ENCODE measurements at regions not wholly inside any gene's neighbourhood (a gene's known extent, or its start where the extent isn't known, plus 50 kb on each side); places are given as distances from the start of the nearest gene placed in this dataset.

- Mint-ChIP-seq H3K36me3 (ENCODE audit: low read depth) (no peaks in the 10 kb centered on the region), H3K4me3 (no peak overlapping the region), H3K9me3 (no peaks in the 10 kb centered on the region), H3K4me1 (ENCODE audit: low read depth) (no peaks in the 10 kb centered on the region), H3K27ac (no peak overlapping the region), H3K27me3 (ENCODE audit: low read depth) (peaks cover 34% of the 10 kb centered on the region)
- no peak for DNase-seq (ENCODE audit: low spot score)
These were observed 240.8 kb downstream of the SNX10 start for GRCh38 chr7:26532471-26532870.

- H3K36me3 Mint-ChIP-seq (ENCODE audit: low read depth): no peaks in the 10 kb centered on the region
- no peak for DNase-seq (ENCODE audit: low spot score)
- H3K9me3 Mint-ChIP-seq: no peaks in the 10 kb centered on the region
- no peaks in the 10 kb centered on the region for H3K4me1 Mint-ChIP-seq (ENCODE audit: low read depth)
- no peak overlapping the region for H3K27ac Mint-ChIP-seq
- no peak overlapping the region for H3K4me3 Mint-ChIP-seq
- peaks cover 40% of the 10 kb centered on the region for H3K27me3 Mint-ChIP-seq (ENCODE audit: low read depth)
These were observed 241.6 kb downstream of the SNX10 start for GRCh38 chr7:26533217-26533616.

DNA sequence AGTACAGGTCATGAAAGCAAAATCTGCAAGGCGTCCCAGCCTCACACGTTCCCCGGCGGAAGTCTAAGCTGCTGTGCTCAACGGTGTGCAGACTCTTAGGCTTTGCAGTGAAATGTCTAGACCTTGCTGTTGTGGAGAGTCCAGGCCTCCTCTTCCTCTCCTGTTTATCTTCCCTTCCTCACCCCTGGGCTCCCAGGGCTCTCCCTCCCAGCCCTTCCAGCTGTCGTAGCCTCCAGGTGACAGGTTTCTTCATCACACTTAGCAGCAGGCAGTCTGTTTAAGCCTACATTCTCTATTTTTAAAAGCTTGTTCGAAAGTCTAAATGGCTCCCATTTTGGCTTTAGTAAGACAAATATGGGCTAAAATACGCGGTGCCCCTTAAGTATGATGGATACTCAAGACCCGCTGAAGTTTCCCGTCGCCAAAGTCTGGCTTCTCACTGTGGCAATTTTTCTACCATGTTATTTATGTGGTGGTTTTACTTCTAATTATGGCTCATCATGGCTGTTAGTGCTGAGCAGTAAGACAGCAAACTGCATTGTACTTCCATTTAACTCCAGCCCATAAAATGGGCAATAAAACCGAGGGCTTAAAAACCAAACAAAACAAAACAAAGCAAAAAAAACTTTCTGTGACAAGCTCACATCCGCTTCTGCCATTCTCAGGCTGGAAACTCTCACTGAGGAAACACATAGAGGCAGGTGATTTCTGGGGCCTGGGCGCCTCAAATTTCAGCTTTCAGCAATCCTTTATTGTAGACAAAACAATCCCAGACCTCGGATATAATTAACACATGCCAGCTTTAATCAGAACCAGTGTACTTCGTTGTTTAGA lies 243.2 kb downstream of the SNX10 start:
- Mint-ChIP-seq H3K4me3 (no peak overlapping the region), H3K27me3 (ENCODE audit: low read depth) (peaks cover 54% of the 10 kb centered on the region)

DNA sequence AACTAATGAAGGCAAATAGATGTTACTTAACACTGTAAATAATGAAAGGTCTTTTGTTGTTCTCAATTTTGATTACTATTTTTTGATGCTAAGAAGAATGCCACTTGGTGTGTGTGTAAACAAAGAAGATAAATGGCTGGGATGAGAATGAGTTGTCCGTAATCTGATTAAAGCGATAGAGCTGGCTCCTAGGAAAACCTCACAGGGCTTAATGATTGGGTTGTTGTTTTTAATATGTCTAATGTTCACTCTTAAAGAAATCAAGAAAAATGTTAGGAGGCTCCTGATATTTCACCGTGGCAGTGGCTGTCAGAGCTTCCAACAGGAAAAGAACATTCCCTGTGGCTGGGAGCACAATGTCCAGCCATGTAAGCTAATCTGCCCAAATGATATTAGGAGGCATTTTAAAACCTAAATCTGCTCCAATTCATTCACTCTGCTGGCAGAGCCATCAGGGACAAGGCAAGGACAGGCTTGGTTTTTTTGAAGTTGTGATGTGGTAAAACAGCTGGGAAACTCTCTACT lies 243.9 kb downstream of the SNX10 start:
- Mint-ChIP-seq H3K36me3 (ENCODE audit: low read depth) (no peaks in the 10 kb centered on the region), H3K9me3 (no peaks in the 10 kb centered on the region), H3K4me1 (ENCODE audit: low read depth) (no peaks in the 10 kb centered on the region), H3K4me3 (no peak overlapping the region), H3K27ac (no peak overlapping the region), H3K27me3 (ENCODE audit: low read depth) (peaks cover 59% of the 10 kb centered on the region)
- DNase-seq (ENCODE audit: low spot score): no peak

More for the DNA sequence above, 243.2 kb downstream of the SNX10 start:
- Mint-ChIP-seq H3K9me3 (no peaks in the 10 kb centered on the region), H3K4me1 (ENCODE audit: low read depth) (no peaks in the 10 kb centered on the region), H3K27ac (no peak overlapping the region), H3K36me3 (ENCODE audit: low read depth) (no peaks in the 10 kb centered on the region)
- no peak for DNase-seq (ENCODE audit: low spot score)

DNA sequence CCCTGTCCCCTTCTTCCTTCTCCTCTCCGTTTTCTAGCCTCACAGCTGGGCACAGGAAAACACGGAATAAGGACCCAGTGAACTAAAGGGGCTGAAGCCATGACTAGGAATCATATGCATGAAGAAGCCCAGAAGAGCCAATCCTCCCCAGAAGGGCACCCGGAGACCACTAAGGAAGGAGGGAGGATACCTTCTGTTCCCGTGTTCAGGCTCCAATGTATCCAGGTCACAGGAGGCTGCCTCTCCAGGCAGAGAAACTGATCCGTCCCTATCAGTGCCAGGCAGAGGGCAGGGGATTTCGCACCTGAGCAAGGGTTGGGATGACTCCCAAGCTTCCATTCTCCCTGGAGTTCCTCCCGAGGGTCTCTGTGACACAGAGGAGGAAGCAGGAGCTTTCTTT lies 246.6 kb downstream of the SNX10 start:
- no peak overlapping the region for H3K27ac Mint-ChIP-seq
- no peaks in the 10 kb centered on the region for H3K9me3 Mint-ChIP-seq
- DNase-seq (ENCODE audit: low spot score): no peak
- H3K36me3 Mint-ChIP-seq (ENCODE audit: low read depth): no peaks in the 10 kb centered on the region
- H3K27me3 Mint-ChIP-seq (ENCODE audit: low read depth): peaks cover 55% of the 10 kb centered on the region
- no peaks in the 10 kb centered on the region for H3K4me1 Mint-ChIP-seq (ENCODE audit: low read depth)
- H3K4me3 Mint-ChIP-seq: no peak overlapping the region

DNA sequence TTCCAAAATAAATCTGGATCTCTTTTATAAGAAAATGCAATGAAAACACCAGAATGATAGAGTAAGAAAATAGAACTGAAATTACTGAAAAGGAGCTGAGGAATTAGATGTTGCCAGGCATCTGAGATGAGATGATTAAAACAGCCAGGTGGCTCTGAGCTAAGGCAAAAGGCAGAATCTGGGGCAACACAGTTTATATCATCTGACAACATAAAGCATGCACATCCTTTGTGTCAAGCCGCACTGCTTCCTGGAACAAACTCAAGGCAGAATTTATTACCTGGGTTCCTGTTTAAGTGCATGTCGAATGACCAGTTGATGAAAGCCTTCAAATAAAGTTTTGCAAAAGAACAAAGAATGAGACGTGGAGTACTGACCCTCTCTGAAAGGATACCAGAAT lies 247.0 kb downstream of the SNX10 start:
- H3K27ac Mint-ChIP-seq: no peak overlapping the region
- no peak overlapping the region for H3K4me3 Mint-ChIP-seq

GRCh38 chr7:26543340-26543739 lies 251.7 kb downstream of the SNX10 start:
- Mint-ChIP-seq H3K36me3 (ENCODE audit: low read depth) (no peaks in the 10 kb centered on the region), H3K4me1 (ENCODE audit: low read depth) (no peaks in the 10 kb centered on the region), H3K27me3 (ENCODE audit: low read depth) (peaks cover 20% of the 10 kb centered on the region), H3K9me3 (no peaks in the 10 kb centered on the region), H3K4me3 (no peak overlapping the region), H3K27ac (no peak overlapping the region)
- DNase-seq (ENCODE audit: low spot score): no peak

More for the DNA sequence above, 247.0 kb downstream of the SNX10 start:
- H3K36me3 Mint-ChIP-seq (ENCODE audit: low read depth): no peaks in the 10 kb centered on the region
- H3K27me3 Mint-ChIP-seq (ENCODE audit: low read depth): peaks cover 52% of the 10 kb centered on the region
- no peaks in the 10 kb centered on the region for H3K9me3 Mint-ChIP-seq
- H3K4me1 Mint-ChIP-seq (ENCODE audit: low read depth): no peaks in the 10 kb centered on the region
- DNase-seq (ENCODE audit: low spot score): no peak

DNA sequence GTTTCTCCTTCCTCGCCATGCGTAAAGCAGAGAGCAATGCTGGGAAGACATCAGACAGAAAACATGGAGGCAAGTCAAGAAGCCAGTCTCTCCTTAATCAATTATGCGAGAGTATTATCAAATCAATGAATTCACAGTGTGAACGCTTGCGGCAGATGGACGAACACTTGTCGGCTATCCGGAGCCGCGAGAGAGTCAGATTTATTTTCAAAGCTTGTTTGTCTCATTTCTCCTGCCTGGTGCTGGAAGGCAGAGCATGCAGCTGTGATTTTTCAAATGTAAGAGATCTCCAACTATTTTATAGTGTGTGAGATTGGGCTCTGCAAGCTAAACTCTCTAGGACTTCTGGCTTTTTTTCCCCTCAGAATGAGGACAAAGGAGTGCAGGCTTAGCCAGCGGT lies 252.3 kb downstream of the SNX10 start:
- Mint-ChIP-seq H3K27me3 (ENCODE audit: low read depth) (peaks cover 15% of the 10 kb centered on the region), H3K4me1 (ENCODE audit: low read depth) (no peaks in the 10 kb centered on the region), H3K27ac (no peak overlapping the region), H3K4me3 (no peak overlapping the region), H3K36me3 (ENCODE audit: low read depth) (no peaks in the 10 kb centered on the region), H3K9me3 (no peaks in the 10 kb centered on the region)
- no peak for DNase-seq (ENCODE audit: low spot score)

DNA sequence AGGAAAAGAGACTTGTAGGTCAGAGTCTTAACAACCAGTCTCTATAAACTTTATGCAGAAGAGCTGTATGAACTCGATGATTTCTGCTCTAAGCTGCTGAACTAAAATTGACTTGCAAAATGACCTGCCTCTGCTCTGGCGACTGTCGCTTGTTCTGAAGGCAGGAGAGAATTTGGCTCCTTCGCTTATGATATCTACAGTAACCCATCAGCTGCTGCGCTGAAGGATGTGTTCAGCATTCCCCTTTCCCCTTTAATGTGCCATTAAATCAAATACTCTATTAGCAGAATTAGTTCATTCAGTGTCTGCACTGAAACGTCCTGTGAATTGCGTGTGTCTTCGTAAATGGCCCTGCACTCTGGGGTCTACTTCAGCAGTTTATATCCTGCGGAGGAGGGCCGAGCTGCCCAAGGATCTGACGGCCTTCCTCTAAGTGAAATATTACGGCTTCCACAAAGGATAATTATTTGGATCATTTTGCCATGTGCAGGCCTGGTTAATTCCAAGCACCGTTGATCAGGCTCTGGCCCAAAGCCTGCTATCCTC lies 254.9 kb downstream of the SNX10 start:
- no peak overlapping the region for H3K27ac Mint-ChIP-seq

GRCh38 chr7:26547156-26547555 lies 255.5 kb downstream of the SNX10 start:
- Mint-ChIP-seq H3K9me3 (no peaks in the 10 kb centered on the region), H3K27me3 (ENCODE audit: low read depth) (peaks cover 8% of the 10 kb centered on the region), H3K4me3 (no peak overlapping the region), H3K4me1 (ENCODE audit: low read depth) (no peaks in the 10 kb centered on the region), H3K36me3 (ENCODE audit: low read depth) (no peaks in the 10 kb centered on the region), H3K27ac (no peak overlapping the region)
- no peak for DNase-seq (ENCODE audit: low spot score)

More for the DNA sequence above, 254.9 kb downstream of the SNX10 start:
- no peak for DNase-seq (ENCODE audit: low spot score)
- no peak overlapping the region for H3K4me3 Mint-ChIP-seq
- H3K36me3 Mint-ChIP-seq (ENCODE audit: low read depth): no peaks in the 10 kb centered on the region
- no peaks in the 10 kb centered on the region for H3K4me1 Mint-ChIP-seq (ENCODE audit: low read depth)
- no peaks in the 10 kb centered on the region for H3K9me3 Mint-ChIP-seq
- H3K27me3 Mint-ChIP-seq (ENCODE audit: low read depth): peaks cover 3% of the 10 kb centered on the region

DNA sequence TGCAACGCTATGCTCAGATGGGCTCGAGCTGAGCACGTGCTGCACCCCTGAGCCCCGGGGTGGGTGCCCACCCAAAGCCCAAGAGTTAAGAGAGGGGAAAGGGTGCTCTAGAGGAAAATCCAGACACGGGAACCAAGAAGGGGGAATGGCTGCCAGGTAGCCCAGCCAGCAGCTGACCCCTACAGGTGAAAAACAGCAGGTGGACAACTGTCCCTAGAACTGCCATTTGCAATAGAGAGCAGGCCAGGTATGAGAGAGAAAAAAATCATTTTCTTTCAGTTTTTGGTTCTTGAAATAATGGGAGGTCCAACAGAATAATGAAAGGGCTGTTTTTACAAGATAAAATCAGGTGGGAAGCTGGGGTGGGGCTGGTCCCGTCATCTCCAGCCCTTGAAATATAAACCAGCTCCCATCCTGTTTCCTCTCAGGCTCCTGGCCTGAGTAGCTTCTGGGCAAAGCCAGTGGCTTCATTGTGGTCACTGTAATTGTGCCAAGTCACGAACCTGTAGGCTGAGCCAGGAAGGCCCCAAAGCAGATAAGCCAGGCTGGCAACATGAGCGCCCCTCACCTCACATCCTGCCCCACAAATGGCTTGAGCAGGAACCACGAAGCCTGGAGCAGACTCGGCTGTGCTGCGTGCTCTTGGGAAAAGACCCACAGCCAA lies 257.8 kb downstream of the SNX10 start:
- Mint-ChIP-seq H3K27me3 (ENCODE audit: low read depth) (peaks cover 16% of the 10 kb centered on the region), H3K4me3 (no peak overlapping the region), H3K9me3 (no peaks in the 10 kb centered on the region), H3K27ac (no peak overlapping the region), H3K4me1 (ENCODE audit: low read depth) (no peaks in the 10 kb centered on the region), H3K36me3 (ENCODE audit: low read depth) (no peaks in the 10 kb centered on the region)
- no peak for DNase-seq (ENCODE audit: low spot score)

- H3K27me3 Mint-ChIP-seq (ENCODE audit: low read depth): peaks cover 18% of the 10 kb centered on the region
These were observed 258.8 kb downstream of the SNX10 start for GRCh38 chr7:26550492-26550891.

DNA sequence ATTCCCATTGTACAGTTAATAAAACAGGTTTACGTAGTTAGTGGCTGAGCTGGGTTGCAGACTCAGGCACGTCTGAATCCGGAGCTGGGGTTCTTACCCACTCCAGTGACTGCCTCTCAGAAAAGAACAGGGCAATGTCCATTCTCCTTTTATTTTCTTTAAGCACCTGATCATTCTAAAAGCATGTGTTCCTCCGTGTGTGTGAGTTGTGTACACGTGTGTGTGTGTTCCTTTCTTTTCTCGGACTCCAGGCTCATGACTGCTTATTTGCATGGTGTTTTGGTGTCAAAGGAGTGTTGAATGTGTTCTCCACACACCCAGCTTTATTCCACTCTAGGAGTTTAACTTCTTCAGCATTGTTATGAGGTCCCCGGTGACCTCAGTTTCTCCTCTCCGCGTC lies 260.1 kb downstream of the SNX10 start:
- no peak overlapping the region for H3K27ac Mint-ChIP-seq
- H3K36me3 Mint-ChIP-seq (ENCODE audit: low read depth): no peaks in the 10 kb centered on the region
- H3K4me1 Mint-ChIP-seq (ENCODE audit: low read depth): no peaks in the 10 kb centered on the region
- DNase-seq (ENCODE audit: low spot score): no peak
- H3K9me3 Mint-ChIP-seq: no peaks in the 10 kb centered on the region
- no peak overlapping the region for H3K4me3 Mint-ChIP-seq
- peaks cover 18% of the 10 kb centered on the region for H3K27me3 Mint-ChIP-seq (ENCODE audit: low read depth)

More at GRCh38 chr7:26550492-26550891, 258.8 kb downstream of the SNX10 start:
- no peaks in the 10 kb centered on the region for H3K9me3 Mint-ChIP-seq
- H3K4me3 Mint-ChIP-seq: no peak overlapping the region
- H3K36me3 Mint-ChIP-seq (ENCODE audit: low read depth): no peaks in the 10 kb centered on the region
- DNase-seq (ENCODE audit: low spot score): no peak
- no peak overlapping the region for H3K27ac Mint-ChIP-seq
- no peaks in the 10 kb centered on the region for H3K4me1 Mint-ChIP-seq (ENCODE audit: low read depth)

- Mint-ChIP-seq H3K27ac (no peak overlapping the region), H3K4me3 (no peak overlapping the region), H3K27me3 (ENCODE audit: low read depth) (peaks cover 18% of the 10 kb centered on the region), H3K36me3 (ENCODE audit: low read depth) (no peaks in the 10 kb centered on the region), H3K9me3 (no peaks in the 10 kb centered on the region), H3K4me1 (ENCODE audit: low read depth) (no peaks in the 10 kb centered on the region)
- no peak for DNase-seq (ENCODE audit: low spot score)
These were observed 261.5 kb downstream of the SNX10 start for GRCh38 chr7:26553128-26553527.

All from T-helper 2 cell treated with Interferon-gamma antibody and Interleukin-4, amounts not matched to agents 5 μg/mL and 100 μg/mL, for 36 hours (primary cell).